Naive thymus-derived CD4-positive, alpha-beta T cell (primary cell): ENCODE measurements at regions not wholly inside any gene's neighbourhood (a gene's known extent, or its start where the extent isn't known, plus 50 kb on each side); places are given as distances from the start of the nearest gene placed in this dataset.

ENCODE experiments used
- ATAC-seq: fragments of 150-1000 bp; cut with Tn5 transposase; 2 replicates; pipeline ENCODE4 v1.10.0; 2021; ENCODE audit warnings: mild to moderate bottlenecking, moderate library complexity
- CTCF ChIA-PET: fragments of 350-600 bp; sonication (Branson Sonifier 250); formaldehyde crosslinking; loops from one replicate; lab custom pipeline; 2021; ENCODE audit warnings: antibody characterized with exemption; lab: Charles Lee
- POLR2A ChIA-PET: fragments of 350-600 bp; sonication (Branson Sonifier 250); formaldehyde crosslinking; loops from one replicate; lab custom pipeline; 2021; ENCODE audit warnings: antibody characterized with exemption, inconsistent platforms; lab: Charles Lee
- DNase-seq, 9 donors: peaks; one replicate each; pipeline versions ENCODE4 v3.0.0 to v3.0.0-alpha.2; 2020 to 2022; ENCODE audit warnings: mixed read lengths in 1 of 9
- H3K27ac ChIP-seq: one replicate; pipeline ENCODE4 v1.7.0; 2013; ENCODE audit warnings: mild to moderate bottlenecking, low read depth, low read length, moderate library complexity
- H3K27me3 ChIP-seq, 2 donors: one replicate each; pipeline ENCODE4 v1.7.0; 2013; ENCODE audit warnings: low read length in 2 of 2, mild to moderate bottlenecking in 2 of 2, moderate library complexity in 2 of 2; ENCODE audit not compliant: control insufficient read depth in 2 of 2, insufficient read depth in 2 of 2
- H3K36me3 ChIP-seq, 3 experiments: 1 replicate in 2 of 3; 2 replicates in 1 of 3; pipeline ENCODE4 v1.7.0; 2013; ENCODE audit warnings: low read length in 3 of 3, mild to moderate bottlenecking in 3 of 3, moderate library complexity in 1 of 3; ENCODE audit not compliant: insufficient read depth in 3 of 3, control insufficient read depth in 2 of 3
- H3K4me1 ChIP-seq, 2 donors: one replicate each; pipeline ENCODE4 v1.7.0; 2013; ENCODE audit warnings: low read length in 2 of 2, mild to moderate bottlenecking in 2 of 2, moderate library complexity in 1 of 2; ENCODE audit not compliant: control insufficient read depth in 2 of 2, insufficient read depth in 2 of 2
- H3K4me3 ChIP-seq: 2 replicates; pipeline ENCODE4 v1.7.0; 2013; ENCODE audit warnings: mild to moderate bottlenecking, low read length
- H3K9me3 ChIP-seq, 3 experiments: 1 replicate in 2 of 3; 2 replicates in 1 of 3; pipeline ENCODE4 v1.7.0; 2013; ENCODE audit warnings: low read length in 3 of 3; ENCODE audit not compliant: control insufficient read depth in 2 of 3
- H3K27ac Mint-ChIP-seq, 9 donors: one replicate each; pipeline ENCODE4 v1.8.0; 2020 to 2022; ENCODE audit warnings: mixed read lengths in 9 of 9, mild to moderate bottlenecking in 8 of 9, moderate library complexity in 5 of 9, inconsistent platforms in 2 of 9
- H3K27me3 Mint-ChIP-seq, 5 donors: one replicate each; pipeline ENCODE4 v1.8.0; 2021 to 2022; ENCODE audit warnings: mixed read lengths in 5 of 5, mild to moderate bottlenecking in 1 of 5
- H3K36me3 Mint-ChIP-seq, 5 donors: one replicate each; pipeline ENCODE4 v1.8.0; 2020 to 2022; ENCODE audit warnings: mixed read lengths in 5 of 5, mild to moderate bottlenecking in 3 of 5, inconsistent platforms in 1 of 5
- H3K4me1 Mint-ChIP-seq, 7 donors: one replicate each; pipeline ENCODE4 v1.8.0; 2020 to 2022; ENCODE audit warnings: mixed read lengths in 7 of 7, mild to moderate bottlenecking in 3 of 7, inconsistent platforms in 1 of 7
- H3K4me3 Mint-ChIP-seq, 10 donors: one replicate each; pipeline ENCODE4 v1.8.0; 2020 to 2022; ENCODE audit warnings: mild to moderate bottlenecking in 10 of 10, mixed read lengths in 10 of 10, moderate library complexity in 6 of 10, inconsistent platforms in 2 of 10
- H3K9me3 Mint-ChIP-seq, 11 donors: one replicate each; pipeline ENCODE4 v1.8.0; 2020 to 2022; ENCODE audit warnings: mixed read lengths in 11 of 11, mild to moderate bottlenecking in 4 of 11, inconsistent platforms in 1 of 11, moderate library complexity in 1 of 11
- intact Hi-C, 2 donors: fragments of 100-400 bp; cut with micrococcal nuclease; formaldehyde crosslinking; loops; one replicate each; pipeline ENCODE4 v1.15.1; 2023

GRCh38 chr10:88081457-88082054 lies 218.1 kb downstream of the PTEN start:
- Mint-ChIP-seq H3K36me3 (peaks cover 0 to 1% (median 0%) of the 10 kb centered on the region in 5 donors), H3K27me3 (peaks cover 0 to 53% (median 0%) of the 10 kb centered on the region in 5 donors), H3K4me3 (no peak overlapping the region), H3K4me1 (peaks cover 0 to 10% (median 0%) of the 10 kb centered on the region in 7 donors), H3K27ac (no peak overlapping the region), H3K9me3 (peaks cover 0 to 5% (median 0%) of the 10 kb centered on the region in 11 donors)
- ChIA-PET POLR2A (interaction anchor here (1.5 kb wide), 1 partner anchor 218 kb away, joined by 3 read pairs; the partner anchor contains the start of genes KLLN and PTEN), CTCF (interaction anchor here (0.7 to 1.4 kb wide), 3 partner anchors 10 to 988 kb away, joined by 3 read pairs; no protein-coding TSS in a partner anchor)
- H3K9me3 ChIP-seq: no peaks in the 10 kb centered on the region
- no peak overlapping the region for H3K4me3 ChIP-seq
- intact Hi-C loops: loop anchor here in 1 of 2 donors (2.0 kb wide), 1 partner anchor 15 kb away; no protein-coding TSS in a partner anchor
- no peaks in the 10 kb centered on the region for H3K4me1 ChIP-seq
- DNase-seq (no peak), ATAC-seq (no peak)
- H3K27me3 ChIP-seq: no peaks in the 10 kb centered on the region
- no peak overlapping the region for H3K27ac ChIP-seq
- H3K36me3 ChIP-seq: no peaks in the 10 kb centered on the region

GRCh38 chr10:88082391-88082790 lies 219.0 kb downstream of the PTEN start:
- no peak overlapping the region for H3K27ac ChIP-seq
- no peaks in the 10 kb centered on the region for H3K27me3 ChIP-seq
- no peak for ATAC-seq
- intact Hi-C loops: no loop called here
- H3K4me3 ChIP-seq: no peak overlapping the region
- no peaks in the 10 kb centered on the region for H3K9me3 ChIP-seq
- Mint-ChIP-seq H3K4me1 (peaks cover 0 to 10% (median 4%) of the 10 kb centered on the region in 7 donors), H3K27me3 (peaks cover 0 to 59% (median 0%) of the 10 kb centered on the region in 5 donors), H3K4me3 (no peak overlapping the region), H3K9me3 (peaks cover 0 to 5% (median 0%) of the 10 kb centered on the region in 11 donors), H3K27ac (no peak overlapping the region), H3K36me3 (peaks cover 0 to 1% (median 0%) of the 10 kb centered on the region in 5 donors)
- H3K36me3 ChIP-seq: no peaks in the 10 kb centered on the region
- no peak for DNase-seq
- no peaks in the 10 kb centered on the region for H3K4me1 ChIP-seq
- ChIA-PET POLR2A (interaction anchor here (1.5 kb wide), 1 partner anchor 219 kb away, joined by 3 read pairs; the partner anchor contains the start of genes KLLN and PTEN), CTCF (interaction anchor here (1.1 to 1.4 kb wide), 2 partner anchors 9 to 15 kb away, joined by 3 read pairs; no protein-coding TSS in a partner anchor)

- POLR2A ChIA-PET: interaction anchor here (1.5 kb wide), 1 partner anchor 220 kb away, joined by 3 read pairs; the partner anchor contains the start of genes KLLN and PTEN
- intact Hi-C loops: no loop called here
- CTCF ChIA-PET: no interaction called here
Measured at GRCh38 chr10:88082806-88083596, 219.6 kb downstream of the PTEN start.

GRCh38 chr10:88083597-88083989 lies 220.2 kb downstream of the PTEN start:
- Histone ChIP-seq H3K27ac (no peak overlapping the region), H3K4me1 (no peaks in the 10 kb centered on the region), H3K9me3 (no peaks in the 10 kb centered on the region), H3K36me3 (no peaks in the 10 kb centered on the region), H3K27me3 (no peaks in the 10 kb centered on the region), H3K4me3 (no peak overlapping the region)
- DNase-seq: no peak
- POLR2A ChIA-PET: no interaction called here
- intact Hi-C loops: no loop called here
- Mint-ChIP-seq H3K27ac (no peak overlapping the region), H3K4me3 (no peak overlapping the region), H3K36me3 (peaks cover 0 to 1% (median 0%) of the 10 kb centered on the region in 5 donors), H3K4me1 (peaks cover 0 to 10% (median 5%) of the 10 kb centered on the region in 7 donors), H3K9me3 (no peaks in the 10 kb centered on the region), H3K27me3 (peaks cover 0 to 58% (median 0%) of the 10 kb centered on the region in 5 donors)
- ATAC-seq: no peak
- CTCF ChIA-PET: no interaction called here

More at GRCh38 chr10:88082806-88083596, 219.6 kb downstream of the PTEN start:
- Histone ChIP-seq H3K27me3 (no peaks in the 10 kb centered on the region), H3K27ac (no peak overlapping the region), H3K4me3 (no peak overlapping the region), H3K4me1 (no peaks in the 10 kb centered on the region), H3K36me3 (no peaks in the 10 kb centered on the region), H3K9me3 (no peaks in the 10 kb centered on the region)
- peaks cover 0 to 10% (median 5%) of the 10 kb centered on the region in 7 donors for H3K4me1 Mint-ChIP-seq
- DNase-seq: no peak
- no peak overlapping the region for H3K27ac Mint-ChIP-seq
- H3K4me3 Mint-ChIP-seq: no peak overlapping the region
- ATAC-seq: peak; percentile 57
- no peaks in the 10 kb centered on the region for H3K9me3 Mint-ChIP-seq
- H3K36me3 Mint-ChIP-seq: peaks cover 0 to 1% (median 0%) of the 10 kb centered on the region in 5 donors
- peaks cover 0 to 56% (median 0%) of the 10 kb centered on the region in 5 donors for H3K27me3 Mint-ChIP-seq

- Histone ChIP-seq H3K36me3 (no peaks in the 10 kb centered on the region), H3K4me1 (peaks cover 14 to 17% of the 10 kb centered on the region in 2 donors), H3K4me3 (no peak overlapping the region), H3K27me3 (no peaks in the 10 kb centered on the region), H3K9me3 (no peaks in the 10 kb centered on the region), H3K27ac (no peak overlapping the region)
- peaks cover 0 to 5% (median 0%) of the 10 kb centered on the region in 11 donors for H3K9me3 Mint-ChIP-seq
- intact Hi-C loops: no loop called here
- H3K27me3 Mint-ChIP-seq: peaks cover 0 to 51% (median 0%) of the 10 kb centered on the region in 5 donors
- H3K4me3 Mint-ChIP-seq: no peak overlapping the region
- peaks cover 0 to 11% (median 0%) of the 10 kb centered on the region in 5 donors for H3K36me3 Mint-ChIP-seq
- ChIA-PET CTCF (interaction anchor here (0.5 kb wide), 1 partner anchor 377 kb away, joined by 3 read pairs; no protein-coding TSS in a partner anchor), POLR2A (no interaction called here)
- peaks cover 16 to 30% (median 23%) of the 10 kb centered on the region in 7 donors for H3K4me1 Mint-ChIP-seq
- H3K27ac Mint-ChIP-seq: peak overlapping the region in 1 of 9 donors; percentile 27
- DNase-seq: no peak
- no peak for ATAC-seq
Measured at GRCh38 chr10:88086187-88086960, 222.9 kb downstream of the PTEN start.
